ENCODE measurements at regions not wholly inside any gene's neighbourhood (a gene's known extent, or its start where the extent isn't known, plus 50 kb on each side); places are given as distances from the start of the nearest gene placed in this dataset.

DNA sequence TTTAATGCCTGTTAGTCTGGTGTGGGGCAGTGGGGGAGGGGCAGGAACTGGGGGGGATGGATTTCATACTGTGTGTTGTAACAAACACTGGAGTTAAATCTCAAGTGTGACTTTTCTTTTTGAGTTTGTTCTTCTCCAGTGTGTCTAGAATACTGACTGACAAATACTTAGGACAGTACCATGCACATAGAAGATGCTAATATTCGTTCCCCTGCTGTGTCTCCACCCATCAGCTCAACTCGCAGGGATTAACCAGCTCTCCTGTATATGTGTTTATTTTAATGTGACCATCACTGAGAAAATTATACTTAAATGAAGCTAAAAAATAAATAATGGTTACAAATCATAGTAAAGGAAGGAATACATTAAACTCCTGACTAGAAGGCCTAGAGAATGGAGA is 150.9 kb upstream of the E2F8 start:
- TF ChIP-seq HDAC6 (IDR thresholded peaks at IDR 0.05; ENCODE audit: low read depth, low read length), result no peak
- TF ChIP-seq JUND (IDR thresholded peaks at IDR 0.05; ENCODE audit: low read length), result no peak
- TF ChIP-seq, protein P1, sequence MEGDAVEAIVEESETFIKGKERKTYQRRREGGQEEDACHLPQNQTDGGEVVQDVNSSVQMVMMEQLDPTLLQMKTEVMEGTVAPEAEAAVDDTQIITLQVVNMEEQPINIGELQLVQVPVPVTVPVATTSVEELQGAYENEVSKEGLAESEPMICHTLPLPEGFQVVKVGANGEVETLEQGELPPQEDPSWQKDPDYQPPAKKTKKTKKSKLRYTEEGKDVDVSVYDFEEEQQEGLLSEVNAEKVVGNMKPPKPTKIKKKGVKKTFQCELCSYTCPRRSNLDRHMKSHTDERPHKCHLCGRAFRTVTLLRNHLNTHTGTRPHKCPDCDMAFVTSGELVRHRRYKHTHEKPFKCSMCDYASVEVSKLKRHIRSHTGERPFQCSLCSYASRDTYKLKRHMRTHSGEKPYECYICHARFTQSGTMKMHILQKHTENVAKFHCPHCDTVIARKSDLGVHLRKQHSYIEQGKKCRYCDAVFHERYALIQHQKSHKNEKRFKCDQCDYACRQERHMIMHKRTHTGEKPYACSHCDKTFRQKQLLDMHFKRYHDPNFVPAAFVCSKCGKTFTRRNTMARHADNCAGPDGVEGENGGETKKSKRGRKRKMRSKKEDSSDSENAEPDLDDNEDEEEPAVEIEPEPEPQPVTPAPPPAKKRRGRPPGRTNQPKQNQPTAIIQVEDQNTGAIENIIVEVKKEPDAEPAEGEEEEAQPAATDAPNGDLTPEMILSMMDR (IDR thresholded peaks at IDR 0.05; ENCODE audit: control extremely low read depth in 1 of 3, insufficient read depth in 1 of 3, low read depth in 1 of 3, low read length in 3 of 3), result no peak
- TF ChIP-seq EP300 (IDR thresholded peaks at IDR 0.05; ENCODE audit: borderline replicate concordance in 1 of 2, low read depth in 2 of 2, low read length in 2 of 2), result no peak
- no peak for TF ChIP-seq SAP30 (IDR thresholded peaks at IDR 0.05; ENCODE audit: insufficient read depth, insufficient replicate concordance, low read length)
- no peak for TF ChIP-seq YY1 (IDR thresholded peaks at IDR 0.05; ENCODE audit: low read depth, low read length)
- no peak for TF ChIP-seq CEBPB (IDR thresholded peaks at IDR 0.05; ENCODE audit: low read depth, low read length)
- no peak for TF ChIP-seq EZH2 (IDR thresholded peaks at IDR 0.05; ENCODE audit: low read depth, low read length, severe bottlenecking)
- no peak for TF ChIP-seq RAD21 (IDR thresholded peaks at IDR 0.05 in 1 of 2, conservative IDR thresholded peaks at IDR 0.05 in 1 of 2; ENCODE audit: low read depth in 2 of 2, low read length in 2 of 2)
